Pancreas (tissue), 10 donors: ENCODE measurements at regions not wholly inside any gene's neighbourhood (a gene's known extent, or its start where the extent isn't known, plus 50 kb on each side); places are given as distances from the start of the nearest gene placed in this dataset.

ENCODE experiments used
- ATAC-seq, 4 donors: fragments of 200-7000 bp; cut with Tn5 transposase; one replicate each; pipeline versions ENCODE4 v1.8.0 to v1.9.1; 2020; ENCODE audit warnings: mild to moderate bottlenecking in 4 of 4, moderate library complexity in 4 of 4
- DNase-seq, 6 donors: peaks; one replicate each; pipeline ENCODE4 v3.0.0-alpha.2; 2020
- FAIRE-seq: peaks from 2 replicates; lab custom pipeline; 2012; peaks lifted over from hg19 to GRCh38; lab: Jason Lieb, UNC
- H3K27ac ChIP-seq, 4 donors: fragments of 200-600 bp; sonication (generic); 1 replicate in 3 of 4; 2 replicates in 1 of 4; pipeline versions ENCODE4 v1.5.0 to v1.8.0; 2020
- H3K27me3 ChIP-seq, 4 donors: fragments of 200-600 bp; one replicate each; pipeline ENCODE4 v1.8.0; 2021
- H3K36me3 ChIP-seq, 3 donors: fragments of 200-600 bp; sonication (generic) in 1 of 3; one replicate each; pipeline versions ENCODE4 v1.5.0 to v1.8.0; 2020 to 2021
- H3K4me1 ChIP-seq, 3 donors: fragments of 200-600 bp; one replicate each; pipeline ENCODE4 v1.8.0; 2021
- H3K4me3 ChIP-seq, 4 donors: fragments of 200-600 bp; sonication (generic) in 2 of 4; one replicate each; pipeline versions ENCODE4 v1.5.0 to v1.8.0; 2020 to 2021
- H3K9me3 ChIP-seq, 4 donors: fragments of 200-600 bp; one replicate each; pipeline ENCODE4 v1.8.0; 2021
- CTCF ChIP-seq, 4 donors: fragments of 200-600 bp; sonication (generic) in 3 of 4; IDR thresholded peaks; one replicate each; pipeline versions ENCODE4 v1.5.0 to v1.8.0; 2021; ENCODE audit warnings: antibody characterized with exemption in 4 of 4
- WGBS, 2 donors: extraction: QIAGEN DNeasy Blood & Tissue Kit; methylation state at CpG; one replicate each; pipeline ENCODE4 v1.1.7; 2013; 5-methylcytosine and 5-hydroxymethylcytosine counted together
- intact Hi-C, 3 donors: fragments of 100-400 bp; cut with DNase I; formaldehyde crosslinking; loops; one replicate each; pipeline versions ENCODE4 v1.11.1 to v1.14.2; 2022
- donor health status: healthy with polysubstance abuse.
- donor health status: DM: no; HTN: no; CAD: no; lungs with moderate emphysema.
- donor health status: DM: no; HTN: no; CAD: no.
- donor health status: control.
- donor health status: control.
- donor health status: Bipolar disorder and iron deficiency.
- donor health status: DM: yes; HTN: yes; CAD: no.
- donor health status: DM: no; HTN: no; CAD: no.
- donor health status: DM: no; HTN: no; CAD: no.
- donor health status: DM: yes; HTN: yes; CAD: no.

- Histone ChIP-seq H3K4me1 (no peaks in the 10 kb centered on the region), H3K9me3 (no peaks in the 10 kb centered on the region), H3K36me3 (no peaks in the 10 kb centered on the region), H3K27me3 (no peaks in the 10 kb centered on the region), H3K27ac (no peak overlapping the region), H3K4me3 (no peak overlapping the region)
- DNase-seq (no peak), FAIRE-seq (no peak), ATAC-seq (peak in 1 of 4 donors; percentile 18)
- intact Hi-C loops = no loop called here
- 86 to 90% methylated on average over 6 of the region's 6 CpGs for WGBS, 2 donors
- TF ChIP-seq CTCF (IDR thresholded peaks at IDR 0.05) = no peak
Measured at GRCh38 chr3:193947596-193947995, 188.4 kb upstream of the HES1 start.

GRCh38 chr3:193948459-193948858, 187.5 kb upstream of the HES1 start:
- H3K27ac ChIP-seq = no peak overlapping the region
- H3K4me3 ChIP-seq = no peak overlapping the region
- DNase-seq = no peak
- no peak for ATAC-seq
- H3K27me3 ChIP-seq = no peaks in the 10 kb centered on the region
- H3K36me3 ChIP-seq = no peaks in the 10 kb centered on the region
- intact Hi-C loops = no loop called here
- 79 to 85% methylated on average over 3 of the region's 3 CpGs for WGBS, 2 donors
- no peak for FAIRE-seq
- H3K9me3 ChIP-seq = no peaks in the 10 kb centered on the region
- no peaks in the 10 kb centered on the region for H3K4me1 ChIP-seq
- TF ChIP-seq CTCF (IDR thresholded peaks at IDR 0.05) = no peak

GRCh38 chr3:193951859-193952258, 184.1 kb upstream of the HES1 start:
- ATAC-seq = no peak
- 89 to 100% methylated on average over 1 of the region's 1 CpG for WGBS, 2 donors
- H3K4me3 ChIP-seq = no peak overlapping the region
- no peaks in the 10 kb centered on the region for H3K36me3 ChIP-seq
- no peak for TF ChIP-seq CTCF (IDR thresholded peaks at IDR 0.05)
- no peak for FAIRE-seq
- DNase-seq = no peak
- intact Hi-C loops = no loop called here
- H3K9me3 ChIP-seq = no peaks in the 10 kb centered on the region
- H3K27me3 ChIP-seq = no peaks in the 10 kb centered on the region
- H3K27ac ChIP-seq = no peak overlapping the region
- no peaks in the 10 kb centered on the region for H3K4me1 ChIP-seq

DNA sequence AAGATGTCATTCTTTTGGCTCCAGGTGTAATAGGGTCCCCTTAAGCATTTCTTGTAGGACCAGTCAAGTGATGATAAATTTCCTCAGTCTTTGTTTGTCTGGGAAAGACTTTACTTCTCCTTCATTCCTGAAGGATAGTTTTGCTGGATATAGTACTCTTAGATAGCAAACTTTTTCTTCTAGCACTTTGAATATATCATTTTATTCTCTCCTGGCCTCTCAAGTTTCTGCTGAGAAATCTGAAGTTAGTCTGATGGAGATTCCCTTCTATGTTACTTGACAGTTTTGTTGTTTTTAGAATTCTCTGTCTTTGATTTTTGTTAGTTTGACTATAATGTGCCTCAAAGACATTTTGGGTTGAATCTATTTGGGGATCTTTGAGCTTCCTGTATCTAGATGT, 181.2 kb upstream of the HES1 start:
- no peak for TF ChIP-seq CTCF (IDR thresholded peaks at IDR 0.05)
- Histone ChIP-seq H3K27me3 (no peaks in the 10 kb centered on the region), H3K27ac (no peak overlapping the region), H3K9me3 (no peaks in the 10 kb centered on the region), H3K4me3 (no peak overlapping the region), H3K4me1 (no peaks in the 10 kb centered on the region), H3K36me3 (no peaks in the 10 kb centered on the region)
- FAIRE-seq = no peak
- intact Hi-C loops = no loop called here
- ATAC-seq = no peak
- no peak for DNase-seq

- Histone ChIP-seq H3K36me3 (no peaks in the 10 kb centered on the region), H3K4me3 (no peak overlapping the region), H3K27ac (no peak overlapping the region), H3K4me1 (no peaks in the 10 kb centered on the region), H3K27me3 (no peaks in the 10 kb centered on the region), H3K9me3 (no peaks in the 10 kb centered on the region)
- no peak for FAIRE-seq
- DNase-seq = no peak
- TF ChIP-seq CTCF (IDR thresholded peaks at IDR 0.05) = no peak
- intact Hi-C loops = no loop called here
- WGBS, 2 donors = 96 to 97% methylated on average over 7 of the region's 7 CpGs
- no peak for ATAC-seq
Measured at GRCh38 chr3:193955719-193956118, 180.2 kb upstream of the HES1 start.
